GM20000 (cell line): ENCODE measurements at regions not wholly inside any gene's neighbourhood (a gene's known extent, or its start where the extent isn't known, plus 50 kb on each side); places are given as distances from the start of the nearest gene placed in this dataset.

Experiments used
- DNase-seq: peaks from one replicate; pipeline ENCODE4 v3.0.0; 2012; ENCODE audit warnings: low spot score
- TF ChIP-seq, protein P1 (sequence below): IDR thresholded peaks from 2 replicates; pipeline ENCODE4 v1.5.1; 2012; ENCODE audit warnings: mild to moderate bottlenecking, control low read depth; ENCODE audit errors: extremely low read depth, missing control alignments

DNA sequence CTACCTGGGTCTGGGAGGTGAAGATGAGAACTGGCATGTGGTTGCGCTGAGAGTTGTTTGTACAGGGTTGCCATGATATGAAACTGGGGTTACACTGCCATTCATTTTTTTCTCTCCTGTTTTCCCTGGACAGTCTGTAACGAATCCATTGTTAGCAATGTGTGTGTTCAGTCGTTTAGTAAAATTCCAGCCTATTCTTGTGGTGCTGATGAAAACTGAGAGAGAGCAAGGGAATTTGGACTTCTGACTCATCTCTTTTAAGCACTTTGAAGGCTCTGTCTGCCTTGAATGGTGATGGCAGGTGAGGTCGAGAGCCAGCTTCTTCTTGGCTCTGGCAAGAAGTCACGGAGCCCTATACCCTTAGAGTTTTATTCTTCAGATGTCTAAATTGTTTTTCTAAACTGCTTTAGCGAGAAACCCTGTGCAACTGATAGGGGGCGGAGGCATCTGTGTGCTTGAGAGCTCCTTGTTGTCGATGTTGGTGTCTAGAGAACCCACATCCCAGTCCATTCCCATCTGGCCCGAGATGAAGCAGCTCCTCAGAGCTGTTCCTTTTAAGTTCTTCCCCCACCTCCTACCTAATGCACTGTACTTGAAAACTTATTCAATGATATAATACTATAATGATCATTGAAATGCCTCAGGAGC, 204.4 kb downstream of the TMX1 start:
- TF ChIP-seq, protein P1, sequence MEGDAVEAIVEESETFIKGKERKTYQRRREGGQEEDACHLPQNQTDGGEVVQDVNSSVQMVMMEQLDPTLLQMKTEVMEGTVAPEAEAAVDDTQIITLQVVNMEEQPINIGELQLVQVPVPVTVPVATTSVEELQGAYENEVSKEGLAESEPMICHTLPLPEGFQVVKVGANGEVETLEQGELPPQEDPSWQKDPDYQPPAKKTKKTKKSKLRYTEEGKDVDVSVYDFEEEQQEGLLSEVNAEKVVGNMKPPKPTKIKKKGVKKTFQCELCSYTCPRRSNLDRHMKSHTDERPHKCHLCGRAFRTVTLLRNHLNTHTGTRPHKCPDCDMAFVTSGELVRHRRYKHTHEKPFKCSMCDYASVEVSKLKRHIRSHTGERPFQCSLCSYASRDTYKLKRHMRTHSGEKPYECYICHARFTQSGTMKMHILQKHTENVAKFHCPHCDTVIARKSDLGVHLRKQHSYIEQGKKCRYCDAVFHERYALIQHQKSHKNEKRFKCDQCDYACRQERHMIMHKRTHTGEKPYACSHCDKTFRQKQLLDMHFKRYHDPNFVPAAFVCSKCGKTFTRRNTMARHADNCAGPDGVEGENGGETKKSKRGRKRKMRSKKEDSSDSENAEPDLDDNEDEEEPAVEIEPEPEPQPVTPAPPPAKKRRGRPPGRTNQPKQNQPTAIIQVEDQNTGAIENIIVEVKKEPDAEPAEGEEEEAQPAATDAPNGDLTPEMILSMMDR, result no peak
- DNase-seq, result no peak

DNA sequence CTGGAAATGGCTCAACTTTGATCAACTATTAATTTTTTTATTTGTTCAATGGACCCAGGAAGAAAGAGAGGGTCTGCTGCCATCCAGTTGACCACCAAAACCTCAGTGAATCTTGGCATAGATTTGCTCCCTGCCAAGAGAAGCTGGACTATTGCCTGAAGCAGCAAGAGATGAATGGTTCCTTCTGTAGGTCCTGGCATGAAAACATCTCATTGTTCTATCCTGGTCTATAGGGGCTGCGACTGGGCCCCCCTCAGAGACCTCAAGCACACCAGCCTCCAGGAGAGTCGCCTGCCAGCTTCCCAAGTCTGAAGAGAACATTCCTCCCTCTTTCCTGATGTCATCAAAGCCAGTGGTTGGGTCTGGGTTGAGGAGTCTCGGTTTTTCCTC, 204.9 kb downstream of the TMX1 start:
- no peak for DNase-seq
- TF ChIP-seq, protein P1, result no peak

DNA sequence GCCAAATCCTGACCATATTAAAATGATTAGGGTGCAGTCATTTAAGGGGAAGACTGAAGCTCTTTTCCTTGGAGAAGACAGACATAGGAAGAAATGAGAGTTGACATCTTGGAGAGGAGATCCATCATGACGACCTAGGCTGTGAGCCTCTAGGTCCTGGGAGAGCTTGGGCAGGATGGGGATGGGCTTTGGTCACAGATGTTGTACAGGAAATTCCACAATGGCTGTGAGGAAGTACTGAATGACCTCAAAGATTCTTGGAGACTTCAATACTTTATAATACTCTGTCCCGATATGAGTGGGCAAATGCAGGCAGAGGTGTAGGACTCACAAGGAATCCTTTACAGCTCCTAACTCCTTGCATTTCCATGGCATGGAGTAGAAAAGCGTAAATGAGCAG, 204.9 kb upstream of the FRMD6 start:
- no peak for DNase-seq
- TF ChIP-seq, protein P1, result no peak

DNA sequence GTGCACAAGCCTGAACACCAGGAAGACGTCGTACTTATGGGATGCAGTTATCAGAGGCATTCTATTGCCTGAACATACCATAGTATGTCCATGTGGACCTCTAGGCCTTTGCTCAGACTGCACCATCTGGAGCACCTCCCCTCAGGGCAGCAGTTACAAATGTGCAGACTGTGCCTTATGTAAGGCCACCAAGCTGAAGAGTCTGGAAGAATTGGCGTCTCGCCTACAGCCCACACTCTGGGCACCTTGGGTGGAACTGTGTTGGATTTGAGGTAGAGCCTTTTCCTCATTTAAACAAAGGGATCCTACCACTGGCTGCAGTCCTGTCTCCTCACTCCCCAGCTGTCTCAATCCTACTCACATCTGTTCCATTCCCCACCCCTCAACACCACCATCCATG, 204.3 kb upstream of the FRMD6 start:
- TF ChIP-seq, protein P1, result no peak
- DNase-seq, result no peak

DNA sequence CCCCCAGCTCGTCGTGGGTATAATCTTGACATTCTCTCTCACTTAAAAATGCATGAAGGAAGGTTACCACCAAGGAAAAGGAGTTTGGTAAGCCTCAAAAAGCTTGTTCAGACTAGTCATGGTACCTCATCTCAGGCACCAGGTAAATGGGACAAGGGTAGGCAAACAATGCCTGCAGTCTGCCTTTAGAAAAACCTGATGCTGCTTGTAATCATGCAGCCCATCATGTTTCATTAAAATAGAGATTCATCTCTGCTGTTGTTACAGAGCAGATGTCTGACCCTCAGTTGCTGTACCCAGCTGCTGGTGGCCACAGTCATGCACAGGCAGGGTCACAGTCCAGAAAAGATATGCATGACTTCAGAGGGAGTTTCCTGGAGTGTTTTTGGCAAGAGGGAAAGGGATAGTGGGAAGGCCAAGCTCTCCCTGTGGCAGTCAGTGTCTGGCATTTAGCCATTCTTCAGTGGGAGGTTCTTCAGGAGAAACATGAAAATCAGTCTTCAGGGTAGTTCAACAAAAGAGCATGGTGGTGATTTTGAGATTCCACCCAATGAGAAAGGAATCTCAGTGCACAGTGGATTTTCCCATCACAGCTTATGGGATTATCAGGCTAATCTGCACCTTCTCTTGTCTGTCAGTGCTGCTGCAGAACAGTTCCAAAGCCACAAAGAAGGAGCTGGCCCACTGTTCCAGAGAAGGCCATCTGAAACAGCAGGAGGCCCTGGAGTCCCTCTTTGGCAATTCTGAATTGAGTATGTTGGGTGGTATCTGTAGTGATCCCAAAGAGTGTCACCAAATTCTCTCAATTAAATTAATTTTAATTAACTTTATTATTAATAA, 202.7 kb upstream of the FRMD6 start:
- no peak for DNase-seq
- TF ChIP-seq, protein P1, result no peak

DNA sequence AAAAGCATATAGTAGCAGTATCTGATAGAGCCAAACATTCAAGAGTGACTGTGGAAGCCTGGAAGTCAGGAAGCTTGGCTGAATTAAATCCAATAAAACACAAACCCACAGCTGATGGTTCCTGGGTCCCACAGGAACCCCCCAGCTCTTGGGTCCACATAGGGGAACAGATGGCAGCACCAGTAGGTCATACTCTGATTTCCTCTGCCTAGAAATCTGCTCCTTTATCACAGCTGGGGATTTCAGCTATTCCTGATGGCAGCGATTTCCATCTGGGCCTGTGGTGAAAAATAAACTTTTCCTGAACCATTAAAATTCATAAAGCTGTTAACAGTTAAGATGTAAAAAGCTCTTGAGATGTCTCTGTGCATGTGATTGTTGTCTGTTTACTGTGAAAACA, 202.0 kb upstream of the FRMD6 start:
- TF ChIP-seq, protein P1, result no peak

DNA sequence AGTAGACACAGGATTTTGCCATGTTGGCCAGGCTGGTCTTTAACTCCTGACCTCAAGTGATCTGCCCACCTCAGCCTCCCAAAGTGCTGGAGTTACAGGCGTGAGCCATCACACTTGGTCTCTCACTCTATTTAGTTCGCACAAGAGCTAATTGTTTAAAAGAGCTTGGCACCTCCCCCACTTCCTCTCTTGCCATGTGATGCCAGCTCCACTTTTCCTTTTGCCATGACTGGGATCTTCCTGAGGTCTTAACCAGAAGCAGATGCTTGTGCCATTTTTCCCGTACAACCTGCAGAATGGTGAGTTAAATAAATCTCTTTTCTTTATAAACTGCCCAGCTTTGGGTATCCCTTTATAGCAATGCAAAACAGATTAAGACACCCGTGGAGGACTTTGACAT, 200.1 kb upstream of the FRMD6 start:
- TF ChIP-seq, protein P1, result no peak
- no peak for DNase-seq

More for the DNA sequence above, 202.0 kb upstream of the FRMD6 start:
- DNase-seq, result no peak
